ENCODE measurements at regions not wholly inside any gene's neighbourhood (a gene's known extent, or its start where the extent isn't known, plus 50 kb on each side); places are given as distances from the start of the nearest gene placed in this dataset.

GRCh38 chr12:74370608-74371216 lies 166.9 kb upstream of the ATXN7L3B start:
- Histone ChIP-seq H3K79me2 (ENCODE audit: control insufficient read depth in 1 of 2, insufficient read depth in 2 of 2, low read length in 2 of 2) (no peaks in the 10 kb centered on the region), H4K91ac (replicated peaks; ENCODE audit: insufficient read length, low read length) (no peak overlapping the region), H3K4me3 (ENCODE audit: extremely low read depth in 1 of 4, insufficient read depth in 2 of 4, low read depth in 3 of 4, low read length in 4 of 4) (no peak overlapping the region), H2BK15ac (ENCODE audit: low read length) (no peak overlapping the region), H3K27ac (ENCODE audit: low read depth, low read length) (no peak overlapping the region), H3K56ac (replicated peaks; ENCODE audit: insufficient read length, low read depth, low read length) (no peak overlapping the region), H3K23ac (ENCODE audit: insufficient read length) (no peak overlapping the region), H2BK120ac (replicated peaks; ENCODE audit: low read depth, low read length) (no peak overlapping the region), H3K14ac (ENCODE audit: insufficient read length) (no peak overlapping the region), H4K8ac (ENCODE audit: extremely low read depth, insufficient read depth, low read length) (no peak overlapping the region), H3K4me2 (ENCODE audit: insufficient read depth in 1 of 2, low read depth in 2 of 2, low read length in 2 of 2) (no peak overlapping the region), H2BK5ac (ENCODE audit: low read depth, low read length) (no peak overlapping the region), H3K4ac (replicated peaks; ENCODE audit: insufficient read length, low read depth, low read length) (no peak overlapping the region), H3K4me1 (replicated peaks in 1 of 4; ENCODE audit: control insufficient read depth in 3 of 4, insufficient read depth in 4 of 4, low read length in 3 of 4) (no peaks in the 10 kb centered on the region), H2AK5ac (ENCODE audit: low read depth, low read length) (no peak overlapping the region), H3K27me3 (replicated peaks in 1 of 4; ENCODE audit: control insufficient read depth in 3 of 4, extremely low read depth in 1 of 4, insufficient read depth in 3 of 4, low read length in 3 of 4) (no peaks in the 10 kb centered on the region), H3K9me3 (ENCODE audit: insufficient read depth in 2 of 2, low read depth in 1 of 2, low read length in 1 of 2) (no peaks in the 10 kb centered on the region), H2BK20ac (ENCODE audit: low read length) (no peak overlapping the region), H3K18ac (ENCODE audit: extremely low read depth, low read length) (no peak overlapping the region), H2AFZ (ENCODE audit: low read length) (no peak overlapping the region), H4K5ac (ENCODE audit: insufficient read length, low read depth, low read length) (no peak overlapping the region), H4K20me1 (replicated peaks in 1 of 2; ENCODE audit: control insufficient read depth in 1 of 2, insufficient read depth in 2 of 2, low read length in 2 of 2) (no peaks in the 10 kb centered on the region), H3K23me2 (ENCODE audit: low read depth, low read length) (no peaks in the 10 kb centered on the region), H3K36me3 (ENCODE audit: control insufficient read depth in 2 of 4, insufficient read depth in 4 of 4, low read length in 3 of 4) (no peaks in the 10 kb centered on the region), H3K79me1 (ENCODE audit: low read depth, low read length) (no peaks in the 10 kb centered on the region), H3K9ac (replicated peaks in 1 of 4; ENCODE audit: extremely low read depth in 1 of 4, low read depth in 3 of 4, low read length in 3 of 4) (no peak overlapping the region), H2BK12ac (ENCODE audit: low read depth, low read length) (no peak overlapping the region)
- DNase-seq (ENCODE audit: low read depth in 1 of 2, low spot score in 2 of 2) (no peak), FAIRE-seq (no peak)
- ChIA-PET CTCF (ENCODE audit: partially characterized antibody) (interaction anchor here (1.1 to 3.1 kb wide), 3 partner anchors 41 to 261 kb away, joined by 4 to 8 read pairs (median 5); no protein-coding TSS in a partner anchor), POLR2A (ENCODE audit: partially characterized antibody) (no interaction called here)
- 89% methylated on average over 2 of the region's 2 CpGs; no CpG with 5 or more reads in 1 of the 2 experiments for WGBS, 2 experiments (ENCODE audit: extremely low coverage in 1 of 2, insufficient coverage in 1 of 2, insufficient read length in 1 of 2, insufficient replicate concordance in 2 of 2, low coverage in 1 of 2, low lambda C conversion rate in 2 of 2, missing lambda C conversion rate in 1 of 2)
- no peak for TF ChIP-seq NRF1 (IDR thresholded peaks at IDR 0.05; ENCODE audit: low read depth, low read length)

Data from H1 (cell line).